ENCODE measurements at regions not wholly inside any gene's neighbourhood (a gene's known extent, or its start where the extent isn't known, plus 50 kb on each side); places are given as distances from the start of the nearest gene placed in this dataset.

- in situ Hi-C loops (cut with HindIII; ENCODE audit: extremely low pct_ligation_motif_present, low pct_unique_long_range_greater_than_20kb): no loop called here
- intact Hi-C loops (cut with micrococcal nuclease; ENCODE audit: unreplicated experiment): no loop called here
Observed at GRCh38 chr11:8333811-8334401, 70.2 kb upstream of the LMO1 start.

GRCh38 chr11:8333376-8333775 lies 69.7 kb upstream of the LMO1 start:
- FAIRE-seq (no peak), DNase-seq (ENCODE audit: low spot score) (no peak), ATAC-seq (no peak)
- H4K20me1 ChIP-seq (ENCODE audit: insufficient read depth, low read length): no peaks in the 10 kb centered on the region
- H3K27me3 ChIP-seq (ENCODE audit: control insufficient read depth in 1 of 2, insufficient read depth in 2 of 2, low read length in 2 of 2): peaks cover 3 to 7% of the 10 kb centered on the region in 2 experiments; a peak in 3 of 5 replicates
- H3K4me1 ChIP-seq (ENCODE audit: insufficient read depth, low read length): no peaks in the 10 kb centered on the region
- CTCF ChIA-PET (ENCODE audit: low intra/inter-chr PET ratio, low total read pairs): no interaction called here
- no peak overlapping the region for H3K27ac ChIP-seq (ENCODE audit: extremely low read length, insufficient read depth, low read length)
- 10% methylated on average over 4 of the region's 4 CpGs for WGBS (ENCODE audit: low lambda C conversion rate)
- H2AFZ ChIP-seq (ENCODE audit: low read length): no peak overlapping the region
- no peaks in the 10 kb centered on the region for H3K36me3 ChIP-seq (replicated peaks in 1 of 2; ENCODE audit: control insufficient read depth in 1 of 2, insufficient read depth in 2 of 2, low read length in 2 of 2)
- H3K4me3 ChIP-seq (replicated peaks in 1 of 3; ENCODE audit: insufficient read depth in 1 of 3, low read depth in 2 of 3, low read length in 3 of 3): no peak overlapping the region
- intact Hi-C loops (cut with micrococcal nuclease; ENCODE audit: unreplicated experiment): no loop called here
- no peak overlapping the region for H3K4me2 ChIP-seq (ENCODE audit: low read depth, low read length)
- H3K9me3 ChIP-seq (ENCODE audit: low read length): no peaks in the 10 kb centered on the region
- H3K9ac ChIP-seq (ENCODE audit: insufficient read depth, low read depth, low read length): no peak overlapping the region
- no TSS peak for BruUV-seq (replicated peaks)
- H3K79me2 ChIP-seq (ENCODE audit: insufficient read depth, low read length): no peaks in the 10 kb centered on the region
- POLR2A ChIA-PET: no interaction called here
- in situ Hi-C loops (cut with HindIII; ENCODE audit: extremely low pct_ligation_motif_present, low pct_unique_long_range_greater_than_20kb): no loop called here
- TF ChIP-seq ZFP41 (CRISPR knock-in tag; IDR thresholded peaks at IDR 0.05; ENCODE audit: borderline replicate concordance): no peak
- TF ChIP-seq ZNF136 (CRISPR knock-in tag; IDR thresholded peaks at IDR 0.05; ENCODE audit: low read depth): no peak
- TF ChIP-seq GATA4 (IDR thresholded peaks at IDR 0.05; ENCODE audit: borderline replicate concordance, low read depth): no peak
- no peak for TF ChIP-seq SALL2 (CRISPR knock-in tag; IDR thresholded peaks at IDR 0.05)
- no peak for TF ChIP-seq RERE (CRISPR knock-in tag; IDR thresholded peaks at IDR 0.05; ENCODE audit: low read depth)
- no peak for TF ChIP-seq ZFY (CRISPR knock-in tag; IDR thresholded peaks at IDR 0.05)

More at GRCh38 chr11:8333811-8334401, 70.2 kb upstream of the LMO1 start:
- ATAC-seq (peak; percentile 29), FAIRE-seq (no peak), DNase-seq (ENCODE audit: low spot score) (no peak)
- TF ChIP-seq, protein P1, sequence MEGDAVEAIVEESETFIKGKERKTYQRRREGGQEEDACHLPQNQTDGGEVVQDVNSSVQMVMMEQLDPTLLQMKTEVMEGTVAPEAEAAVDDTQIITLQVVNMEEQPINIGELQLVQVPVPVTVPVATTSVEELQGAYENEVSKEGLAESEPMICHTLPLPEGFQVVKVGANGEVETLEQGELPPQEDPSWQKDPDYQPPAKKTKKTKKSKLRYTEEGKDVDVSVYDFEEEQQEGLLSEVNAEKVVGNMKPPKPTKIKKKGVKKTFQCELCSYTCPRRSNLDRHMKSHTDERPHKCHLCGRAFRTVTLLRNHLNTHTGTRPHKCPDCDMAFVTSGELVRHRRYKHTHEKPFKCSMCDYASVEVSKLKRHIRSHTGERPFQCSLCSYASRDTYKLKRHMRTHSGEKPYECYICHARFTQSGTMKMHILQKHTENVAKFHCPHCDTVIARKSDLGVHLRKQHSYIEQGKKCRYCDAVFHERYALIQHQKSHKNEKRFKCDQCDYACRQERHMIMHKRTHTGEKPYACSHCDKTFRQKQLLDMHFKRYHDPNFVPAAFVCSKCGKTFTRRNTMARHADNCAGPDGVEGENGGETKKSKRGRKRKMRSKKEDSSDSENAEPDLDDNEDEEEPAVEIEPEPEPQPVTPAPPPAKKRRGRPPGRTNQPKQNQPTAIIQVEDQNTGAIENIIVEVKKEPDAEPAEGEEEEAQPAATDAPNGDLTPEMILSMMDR (CRISPR knock-in tag; IDR thresholded peaks at IDR 0.05): peak; percentile 47
- TF ChIP-seq POLR2G (IDR thresholded peaks at IDR 0.05; ENCODE audit: low read depth, low read length) (no peak), TBL1XR1 (IDR thresholded peaks at IDR 0.05; ENCODE audit: borderline replicate concordance, low read length, partially characterized antibody) (no peak), GFI1 (CRISPR knock-in tag; IDR thresholded peaks at IDR 0.05; ENCODE audit: borderline replicate concordance) (no peak), STAG1 (CRISPR knock-in tag; IDR thresholded peaks at IDR 0.05) (peak; percentile 38)
- Histone ChIP-seq H3K4me3 (replicated peaks in 1 of 3; ENCODE audit: insufficient read depth in 1 of 3, low read depth in 2 of 3, low read length in 3 of 3) (no peak overlapping the region), H3K36me3 (replicated peaks in 1 of 2; ENCODE audit: control insufficient read depth in 1 of 2, insufficient read depth in 2 of 2, low read length in 2 of 2) (no peaks in the 10 kb centered on the region), H3K27ac (ENCODE audit: extremely low read length, insufficient read depth, low read length) (no peak overlapping the region), H3K9me3 (ENCODE audit: low read length) (no peaks in the 10 kb centered on the region), H3K27me3 (ENCODE audit: control insufficient read depth in 1 of 2, insufficient read depth in 2 of 2, low read length in 2 of 2) (peaks cover 3 to 7% of the 10 kb centered on the region in 2 experiments; a peak in 3 of 5 replicates), H3K9ac (ENCODE audit: insufficient read depth, low read depth, low read length) (no peak overlapping the region), H3K4me2 (ENCODE audit: low read depth, low read length) (no peak overlapping the region), H3K4me1 (ENCODE audit: insufficient read depth, low read length) (no peaks in the 10 kb centered on the region), H2AFZ (ENCODE audit: low read length) (no peak overlapping the region), H4K20me1 (ENCODE audit: insufficient read depth, low read length) (no peaks in the 10 kb centered on the region), H3K79me2 (ENCODE audit: insufficient read depth, low read length) (no peaks in the 10 kb centered on the region)
- ChIA-PET POLR2A (no interaction called here), CTCF (ENCODE audit: low intra/inter-chr PET ratio, low total read pairs) (no interaction called here)
- no TSS peak for BruUV-seq (replicated peaks)
- WGBS (ENCODE audit: low lambda C conversion rate): 3% methylated on average over 5 of the region's 7 CpGs

All from HepG2 (cell line).